HepG2 (cell line): ENCODE measurements at regions not wholly inside any gene's neighbourhood (a gene's known extent, or its start where the extent isn't known, plus 50 kb on each side); places are given as distances from the start of the nearest gene placed in this dataset.

Experiments used
- ATAC-seq: fragments of 200-7000 bp; cut with Tn5 transposase; 3 replicates; pipeline ENCODE4 v1.9.1; 2020; ENCODE audit warnings: mild to moderate bottlenecking, moderate library complexity
- BruUV-seq: library from RNA; stranded (reverse); fragments of 400-500 nt; replicated peaks from 2 replicates; lab custom pipeline; 2021; lab: Mats Ljungman, UMichigan
- CTCF ChIA-PET: fragments of 300-600 bp; formaldehyde crosslinking; extraction: SDS; loops from one replicate; lab custom pipeline; 2021; ENCODE audit warnings: low total read pairs, inconsistent platforms, low intra/inter-chr PET ratio; lab: Yijun Ruan, JAX
- POLR2A ChIA-PET: fragments of 350-600 bp; sonication (Branson Sonifier 250); formaldehyde crosslinking; loops from one replicate; lab custom pipeline; 2020; ENCODE audit warnings: antibody characterized with exemption, inconsistent platforms; lab: Yijun Ruan, JAX
- DNase-seq: peaks from one replicate; pipeline ENCODE4 v3.0.0-alpha.2; 2015; ENCODE audit warnings: low spot score
- FAIRE-seq: peaks from 3 replicates; lab custom pipeline; 2011; peaks lifted over from hg19 to GRCh38; lab: Jason Lieb, UNC
- H2AFZ ChIP-seq: one replicate; pipeline ENCODE4 v1.6.1; 2011; ENCODE audit warnings: low read length, inconsistent platforms
- H3K27ac ChIP-seq: fragments of 300-600 bp; 3 replicates; pipeline ENCODE4 v1.8.0; 2011; ENCODE audit warnings: mixed run types, mild to moderate bottlenecking, mixed read lengths, low read length, inconsistent platforms; ENCODE audit not compliant: insufficient read depth; ENCODE audit errors: extremely low read length
- H3K27me3 ChIP-seq, 2 experiments: fragments of 200-600 bp in 1 of 2; 2 replicates in 1 of 2; 3 replicates in 1 of 2; pipeline versions ENCODE4 v1.6.0 to v1.8.0; 2011; ENCODE audit warnings: low read length in 2 of 2, mild to moderate bottlenecking in 2 of 2, moderate library complexity in 2 of 2, inconsistent platforms in 1 of 2; ENCODE audit not compliant: insufficient read depth in 2 of 2, control insufficient read depth in 1 of 2
- H3K36me3 ChIP-seq, 2 experiments: fragments of 200-600 bp in 1 of 2; replicated peaks in 1 of 2; 2 replicates in 1 of 2; 3 replicates in 1 of 2; pipeline versions ENCODE4 v1.5.1 to v1.8.0; 2011; ENCODE audit warnings: low read length in 2 of 2, inconsistent platforms in 1 of 2; ENCODE audit not compliant: insufficient read depth in 2 of 2, control insufficient read depth in 1 of 2
- H3K4me1 ChIP-seq: 2 replicates; pipeline ENCODE4 v1.5.1; 2012; ENCODE audit warnings: low read length, inconsistent platforms; ENCODE audit not compliant: insufficient read depth
- H3K4me2 ChIP-seq: 2 replicates; pipeline ENCODE4 v1.6.0; 2011; ENCODE audit warnings: low read depth, low read length, inconsistent platforms
- H3K4me3 ChIP-seq, 3 experiments: fragments of 200-600 bp in 1 of 3; sonication (generic), shearing (Covaris generic) in 1 of 3; replicated peaks in 1 of 3; 2 replicates each; pipeline ENCODE4 v1.5.1; 2011 to 2016; ENCODE audit warnings: low read length in 3 of 3, inconsistent platforms in 2 of 3, low read depth in 2 of 3, mild to moderate bottlenecking in 2 of 3, control low read depth in 1 of 3, mixed read lengths in 1 of 3; ENCODE audit not compliant: insufficient read depth in 1 of 3
- H3K79me2 ChIP-seq: one replicate; pipeline ENCODE4 v1.6.1; 2011; ENCODE audit warnings: low read length, inconsistent platforms; ENCODE audit not compliant: insufficient read depth
- H3K9ac ChIP-seq: 2 replicates; pipeline ENCODE4 v1.6.0; 2011; ENCODE audit warnings: mild to moderate bottlenecking, low read depth, low read length, inconsistent platforms; ENCODE audit not compliant: insufficient read depth
- H3K9me3 ChIP-seq: 2 replicates; pipeline ENCODE4 v1.5.1; 2012; ENCODE audit warnings: mild to moderate bottlenecking, low read length
- H4K20me1 ChIP-seq: 2 replicates; pipeline ENCODE4 v1.6.0; 2011; ENCODE audit warnings: inconsistent platforms, mild to moderate bottlenecking, low read length, moderate library complexity; ENCODE audit not compliant: insufficient read depth
- GFI1 ChIP-seq: sonication (generic); formaldehyde crosslinking; IDR thresholded peaks from 2 replicates; pipeline ENCODE4 v1.5.0; 2020; ENCODE audit warnings: missing genetic modification reagents, mild to moderate bottlenecking, borderline replicate concordance
- KLF16 ChIP-seq, 2 experiments: sonication (generic) in 1 of 2; formaldehyde crosslinking in 1 of 2; IDR thresholded peaks; 2 replicates each; pipeline versions ENCODE4 v1.6.1 to v1.8.0; 2016 to 2023; ENCODE audit warnings: missing genetic modification reagents in 2 of 2, missing compliant biosample characterization in 1 of 2
- MAFG ChIP-seq: sonication (generic); formaldehyde crosslinking; IDR thresholded peaks from 2 replicates; pipeline ENCODE4 v1.5.1; 2020; ENCODE audit warnings: mild to moderate bottlenecking, missing genetic modification reagents
- SKI ChIP-seq: fragments of 450-650 bp; IDR thresholded peaks from one replicate; pipeline ENCODE4 v1.6.1; 2018; ENCODE audit warnings: mild to moderate bottlenecking; ENCODE audit not compliant: partially characterized antibody
- ZFX ChIP-seq: sonication (generic); formaldehyde crosslinking; IDR thresholded peaks from 2 replicates; pipeline ENCODE4 v1.4.0; 2020; ENCODE audit warnings: mild to moderate bottlenecking, low read depth, missing genetic modification reagents, moderate library complexity
- ZNF180 ChIP-seq: sonication (generic); formaldehyde crosslinking; IDR thresholded peaks from 2 replicates; pipeline ENCODE4 v1.4.0; 2020; ENCODE audit warnings: low read depth, missing genetic modification reagents, borderline replicate concordance
- ZNF232 ChIP-seq: sonication (generic); formaldehyde crosslinking; IDR thresholded peaks from 2 replicates; pipeline ENCODE4 v1.4.0; 2020; ENCODE audit warnings: missing genetic modification reagents, borderline replicate concordance
- WGBS: methylation state at CpG from one replicate; pipeline ENCODE4 v1.1.6; 2017; ENCODE audit warnings: low lambda C conversion rate; 5-methylcytosine and 5-hydroxymethylcytosine counted together
- in situ Hi-C: cut with HindIII; loops from 2 replicates; pipeline ENCODE4 v1.10.0; 2017; ENCODE audit warnings: low pct_unique_long_range_greater_than_20kb; ENCODE audit not compliant: extremely low pct_ligation_motif_present
- intact Hi-C: fragments of 100-400 bp; cut with micrococcal nuclease; formaldehyde crosslinking; loops from one replicate; pipeline ENCODE4 v1.10.0; 2022; ENCODE audit not compliant: unreplicated experiment
- TF ChIP-seq, protein P1 (sequence below): sonication (generic); IDR thresholded peaks from 2 replicates; pipeline ENCODE4 v1.6.1; 2016; ENCODE audit warnings: low read depth, borderline replicate concordance
- TF ChIP-seq, protein P2 (sequence below): fragments of 450-650 bp; IDR thresholded peaks from 2 replicates; pipeline ENCODE4 v1.6.1; 2017; ENCODE audit warnings: mild to moderate bottlenecking
- TF ChIP-seq, protein P3 (sequence below): sonication (generic); formaldehyde crosslinking; IDR thresholded peaks from 2 replicates; pipeline ENCODE4 v1.5.0; 2020; ENCODE audit warnings: missing genetic modification reagents
- TF ChIP-seq, protein P4 (sequence below): sonication (generic); formaldehyde crosslinking; IDR thresholded peaks from 2 replicates; pipeline ENCODE4 v1.4.0; 2020; ENCODE audit warnings: missing genetic modification reagents

DNA sequence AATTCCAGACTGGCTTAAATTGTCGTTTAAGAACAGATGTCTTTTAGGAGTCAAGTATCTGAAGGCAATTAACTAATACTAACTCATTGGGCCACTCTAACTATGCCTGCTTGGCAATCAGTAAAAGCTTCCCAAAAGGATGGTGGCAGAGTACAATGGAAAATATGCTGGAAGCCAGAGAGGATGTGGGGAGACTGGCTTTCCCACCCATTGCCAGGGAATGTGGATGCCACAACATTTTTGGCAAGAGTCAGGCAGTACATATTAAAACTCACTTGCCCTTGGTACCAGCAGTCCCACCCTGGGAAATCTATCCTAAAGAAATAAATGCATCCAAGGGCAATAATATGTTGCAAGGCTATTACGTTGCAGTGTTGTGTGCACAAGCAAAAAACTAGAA lies 74.0 kb upstream of the FZD7 start:
- Histone ChIP-seq H3K4me3 (no peak overlapping the region), H3K36me3 (no peaks in the 10 kb centered on the region), H2AFZ (no peak overlapping the region), H3K4me2 (no peak overlapping the region), H3K27ac (no peak overlapping the region), H4K20me1 (no peaks in the 10 kb centered on the region), H3K27me3 (peaks cover 0 to 3% of the 10 kb centered on the region in 2 experiments; a peak in 2 of 5 replicates), H3K9me3 (no peaks in the 10 kb centered on the region), H3K4me1 (no peaks in the 10 kb centered on the region), H3K9ac (no peak overlapping the region), H3K79me2 (no peaks in the 10 kb centered on the region)
- ChIA-PET CTCF (no interaction called here), POLR2A (no interaction called here)
- intact Hi-C loops (no loop called here), in situ Hi-C loops (no loop called here)
- FAIRE-seq, result no peak
- no peak for ATAC-seq
- DNase-seq, result no peak
- no TSS peak for BruUV-seq
- TF ChIP-seq ZNF232 (CRISPR knock-in tag), result no peak
- TF ChIP-seq ZFX, result no peak
- WGBS, result 0% methylated on average over 2 of the region's 2 CpGs

DNA sequence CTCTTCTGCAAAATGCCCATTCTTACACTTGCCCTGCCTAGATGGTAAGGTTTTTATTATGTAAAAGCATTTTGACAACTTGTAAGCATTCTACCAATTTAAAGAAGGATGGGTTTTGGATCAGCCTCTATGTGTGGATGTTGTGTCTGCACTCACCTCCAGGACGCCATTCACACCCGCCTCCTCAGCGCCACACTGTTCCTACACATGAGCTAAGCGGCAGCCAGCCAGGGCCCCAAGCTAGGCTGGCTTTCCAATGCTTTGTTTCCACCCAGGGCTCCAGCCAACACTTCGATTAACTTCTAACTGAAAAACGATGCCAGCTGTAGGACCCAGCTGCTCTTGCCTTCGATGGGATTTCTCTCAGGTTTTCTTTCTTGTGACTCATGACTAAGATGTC lies 73.3 kb upstream of the FZD7 start:
- H3K27ac ChIP-seq, result no peak overlapping the region
- intact Hi-C loops, result no loop called here
- H2AFZ ChIP-seq, result no peak overlapping the region
- ChIA-PET POLR2A (no interaction called here), CTCF (no interaction called here)
- no peak overlapping the region for H3K9ac ChIP-seq
- DNase-seq, result no peak
- H3K9me3 ChIP-seq, result no peaks in the 10 kb centered on the region
- H3K4me1 ChIP-seq, result no peaks in the 10 kb centered on the region
- no peaks in the 10 kb centered on the region for H3K79me2 ChIP-seq
- in situ Hi-C loops, result no loop called here
- H3K4me3 ChIP-seq, result no peak overlapping the region
- H3K36me3 ChIP-seq, result no peaks in the 10 kb centered on the region
- no peaks in the 10 kb centered on the region for H4K20me1 ChIP-seq
- no TSS peak for BruUV-seq
- FAIRE-seq, result no peak
- 47% methylated on average over 7 of the region's 7 CpGs for WGBS
- no peak overlapping the region for H3K4me2 ChIP-seq
- peaks cover 0 to 3% of the 10 kb centered on the region in 2 experiments; a peak in 2 of 5 replicates for H3K27me3 ChIP-seq
- no peak for ATAC-seq
- TF ChIP-seq KLF16 (CRISPR knock-in tag; IDR thresholded peaks at IDR 0.05) (no peak), SKI (no peak), ZNF180 (CRISPR knock-in tag) (no peak), GFI1 (no peak), MAFG (CRISPR knock-in tag) (no peak)
- TF ChIP-seq, protein P1, sequence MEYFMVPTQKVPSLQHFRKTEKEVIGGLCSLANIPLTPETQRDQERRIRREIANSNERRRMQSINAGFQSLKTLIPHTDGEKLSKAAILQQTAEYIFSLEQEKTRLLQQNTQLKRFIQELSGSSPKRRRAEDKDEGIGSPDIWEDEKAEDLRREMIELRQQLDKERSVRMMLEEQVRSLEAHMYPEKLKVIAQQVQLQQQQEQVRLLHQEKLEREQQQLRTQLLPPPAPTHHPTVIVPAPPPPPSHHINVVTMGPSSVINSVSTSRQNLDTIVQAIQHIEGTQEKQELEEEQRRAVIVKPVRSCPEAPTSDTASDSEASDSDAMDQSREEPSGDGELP, result no peak
- TF ChIP-seq, protein P2, sequence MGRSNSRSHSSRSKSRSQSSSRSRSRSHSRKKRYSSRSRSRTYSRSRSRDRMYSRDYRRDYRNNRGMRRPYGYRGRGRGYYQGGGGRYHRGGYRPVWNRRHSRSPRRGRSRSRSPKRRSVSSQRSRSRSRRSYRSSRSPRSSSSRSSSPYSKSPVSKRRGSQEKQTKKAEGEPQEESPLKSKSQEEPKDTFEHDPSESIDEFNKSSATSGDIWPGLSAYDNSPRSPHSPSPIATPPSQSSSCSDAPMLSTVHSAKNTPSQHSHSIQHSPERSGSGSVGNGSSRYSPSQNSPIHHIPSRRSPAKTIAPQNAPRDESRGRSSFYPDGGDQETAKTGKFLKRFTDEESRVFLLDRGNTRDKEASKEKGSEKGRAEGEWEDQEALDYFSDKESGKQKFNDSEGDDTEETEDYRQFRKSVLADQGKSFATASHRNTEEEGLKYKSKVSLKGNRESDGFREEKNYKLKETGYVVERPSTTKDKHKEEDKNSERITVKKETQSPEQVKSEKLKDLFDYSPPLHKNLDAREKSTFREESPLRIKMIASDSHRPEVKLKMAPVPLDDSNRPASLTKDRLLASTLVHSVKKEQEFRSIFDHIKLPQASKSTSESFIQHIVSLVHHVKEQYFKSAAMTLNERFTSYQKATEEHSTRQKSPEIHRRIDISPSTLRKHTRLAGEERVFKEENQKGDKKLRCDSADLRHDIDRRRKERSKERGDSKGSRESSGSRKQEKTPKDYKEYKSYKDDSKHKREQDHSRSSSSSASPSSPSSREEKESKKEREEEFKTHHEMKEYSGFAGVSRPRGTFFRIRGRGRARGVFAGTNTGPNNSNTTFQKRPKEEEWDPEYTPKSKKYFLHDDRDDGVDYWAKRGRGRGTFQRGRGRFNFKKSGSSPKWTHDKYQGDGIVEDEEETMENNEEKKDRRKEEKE, result no peak
- TF ChIP-seq, protein P3, sequence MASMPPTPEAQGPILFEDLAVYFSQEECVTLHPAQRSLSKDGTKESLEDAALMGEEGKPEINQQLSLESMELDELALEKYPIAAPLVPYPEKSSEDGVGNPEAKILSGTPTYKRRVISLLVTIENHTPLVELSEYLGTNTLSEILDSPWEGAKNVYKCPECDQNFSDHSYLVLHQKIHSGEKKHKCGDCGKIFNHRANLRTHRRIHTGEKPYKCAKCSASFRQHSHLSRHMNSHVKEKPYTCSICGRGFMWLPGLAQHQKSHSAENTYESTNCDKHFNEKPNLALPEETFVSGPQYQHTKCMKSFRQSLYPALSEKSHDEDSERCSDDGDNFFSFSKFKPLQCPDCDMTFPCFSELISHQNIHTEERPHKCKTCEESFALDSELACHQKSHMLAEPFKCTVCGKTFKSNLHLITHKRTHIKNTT (CRISPR knock-in tag), result no peak
- TF ChIP-seq, protein P4, sequence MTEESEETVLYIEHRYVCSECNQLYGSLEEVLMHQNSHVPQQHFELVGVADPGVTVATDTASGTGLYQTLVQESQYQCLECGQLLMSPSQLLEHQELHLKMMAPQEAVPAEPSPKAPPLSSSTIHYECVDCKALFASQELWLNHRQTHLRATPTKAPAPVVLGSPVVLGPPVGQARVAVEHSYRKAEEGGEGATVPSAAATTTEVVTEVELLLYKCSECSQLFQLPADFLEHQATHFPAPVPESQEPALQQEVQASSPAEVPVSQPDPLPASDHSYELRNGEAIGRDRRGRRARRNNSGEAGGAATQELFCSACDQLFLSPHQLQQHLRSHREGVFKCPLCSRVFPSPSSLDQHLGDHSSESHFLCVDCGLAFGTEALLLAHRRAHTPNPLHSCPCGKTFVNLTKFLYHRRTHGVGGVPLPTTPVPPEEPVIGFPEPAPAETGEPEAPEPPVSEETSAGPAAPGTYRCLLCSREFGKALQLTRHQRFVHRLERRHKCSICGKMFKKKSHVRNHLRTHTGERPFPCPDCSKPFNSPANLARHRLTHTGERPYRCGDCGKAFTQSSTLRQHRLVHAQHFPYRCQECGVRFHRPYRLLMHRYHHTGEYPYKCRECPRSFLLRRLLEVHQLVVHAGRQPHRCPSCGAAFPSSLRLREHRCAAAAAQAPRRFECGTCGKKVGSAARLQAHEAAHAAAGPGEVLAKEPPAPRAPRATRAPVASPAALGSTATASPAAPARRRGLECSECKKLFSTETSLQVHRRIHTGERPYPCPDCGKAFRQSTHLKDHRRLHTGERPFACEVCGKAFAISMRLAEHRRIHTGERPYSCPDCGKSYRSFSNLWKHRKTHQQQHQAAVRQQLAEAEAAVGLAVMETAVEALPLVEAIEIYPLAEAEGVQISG (CRISPR knock-in tag), result no peak
